ENCODE measurements at regions not wholly inside any gene's neighbourhood (a gene's known extent, or its start where the extent isn't known, plus 50 kb on each side); places are given as distances from the start of the nearest gene placed in this dataset.
A peak's percentile ranks its signal among the peaks of the same experiment; 100 is the strongest.

DNA sequence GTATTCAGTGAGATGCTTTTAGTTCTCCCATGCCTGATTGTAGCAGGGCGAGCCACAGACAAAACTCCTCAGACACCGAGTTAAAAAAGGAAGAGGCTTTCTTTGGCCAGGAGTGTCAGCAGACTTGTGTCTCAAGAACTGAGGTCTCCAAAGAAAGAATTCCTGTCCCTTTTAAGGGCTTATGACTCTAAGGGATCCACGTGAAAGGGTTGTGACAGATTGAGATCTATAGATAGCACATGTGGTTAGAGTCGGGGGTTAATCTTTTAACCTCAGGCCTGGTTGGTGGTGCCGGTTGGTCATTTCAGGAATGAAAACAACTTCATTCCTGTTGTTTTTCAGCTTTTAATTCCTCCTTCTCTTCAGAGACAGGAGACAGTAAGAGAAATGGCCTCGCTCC is 168.8 kb upstream of the GRIK2 start:
- Histone ChIP-seq H3K27me3 (ENCODE audit: control insufficient read depth, insufficient read depth, low read length) (no peaks in the 10 kb centered on the region), H3K4me3 (ENCODE audit: low read depth, low read length) (no peak overlapping the region), H3K36me3 (ENCODE audit: control insufficient read depth, insufficient read depth, low read length) (no peaks in the 10 kb centered on the region)
- FAIRE-seq (no peak), DNase-seq (ENCODE audit: low read depth) (no peak)
- TF ChIP-seq, protein P1, sequence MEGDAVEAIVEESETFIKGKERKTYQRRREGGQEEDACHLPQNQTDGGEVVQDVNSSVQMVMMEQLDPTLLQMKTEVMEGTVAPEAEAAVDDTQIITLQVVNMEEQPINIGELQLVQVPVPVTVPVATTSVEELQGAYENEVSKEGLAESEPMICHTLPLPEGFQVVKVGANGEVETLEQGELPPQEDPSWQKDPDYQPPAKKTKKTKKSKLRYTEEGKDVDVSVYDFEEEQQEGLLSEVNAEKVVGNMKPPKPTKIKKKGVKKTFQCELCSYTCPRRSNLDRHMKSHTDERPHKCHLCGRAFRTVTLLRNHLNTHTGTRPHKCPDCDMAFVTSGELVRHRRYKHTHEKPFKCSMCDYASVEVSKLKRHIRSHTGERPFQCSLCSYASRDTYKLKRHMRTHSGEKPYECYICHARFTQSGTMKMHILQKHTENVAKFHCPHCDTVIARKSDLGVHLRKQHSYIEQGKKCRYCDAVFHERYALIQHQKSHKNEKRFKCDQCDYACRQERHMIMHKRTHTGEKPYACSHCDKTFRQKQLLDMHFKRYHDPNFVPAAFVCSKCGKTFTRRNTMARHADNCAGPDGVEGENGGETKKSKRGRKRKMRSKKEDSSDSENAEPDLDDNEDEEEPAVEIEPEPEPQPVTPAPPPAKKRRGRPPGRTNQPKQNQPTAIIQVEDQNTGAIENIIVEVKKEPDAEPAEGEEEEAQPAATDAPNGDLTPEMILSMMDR (IDR thresholded peaks at IDR 0.05; ENCODE audit: insufficient read depth, low read length, severe bottlenecking): no peak

DNA sequence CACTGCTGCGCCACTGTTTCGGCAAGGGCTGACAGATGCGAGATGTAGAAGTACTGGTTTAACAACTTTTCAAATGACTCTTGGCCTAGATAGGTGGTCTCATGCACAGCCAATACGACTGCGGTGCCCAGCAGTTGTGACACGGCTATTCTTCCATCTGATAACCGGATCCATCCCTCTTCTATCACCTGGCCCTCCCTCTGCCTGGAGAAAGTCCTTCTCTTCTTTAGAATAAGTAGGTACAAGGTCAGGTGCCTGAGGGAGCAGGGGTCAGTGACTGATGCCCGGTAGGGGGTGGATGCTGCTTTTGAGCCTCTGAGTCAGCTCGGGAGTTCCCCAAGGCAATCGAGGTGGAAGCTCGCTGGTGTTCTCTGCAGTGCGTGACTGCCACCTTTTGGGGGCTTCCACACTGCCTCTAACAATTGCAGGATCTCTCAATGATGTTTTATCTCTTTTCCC is 166.8 kb upstream of the GRIK2 start:
- no peak overlapping the region for H3K4me3 ChIP-seq (ENCODE audit: low read depth, low read length)
- DNase-seq (ENCODE audit: low read depth) (peak; percentile 54), FAIRE-seq (no peak)
- H3K27me3 ChIP-seq (ENCODE audit: control insufficient read depth, insufficient read depth, low read length): no peaks in the 10 kb centered on the region
- no peaks in the 10 kb centered on the region for H3K36me3 ChIP-seq (ENCODE audit: control insufficient read depth, insufficient read depth, low read length)
- TF ChIP-seq, protein P1 (IDR thresholded peaks at IDR 0.05; ENCODE audit: insufficient read depth, low read length, severe bottlenecking): peak; percentile 19

DNA sequence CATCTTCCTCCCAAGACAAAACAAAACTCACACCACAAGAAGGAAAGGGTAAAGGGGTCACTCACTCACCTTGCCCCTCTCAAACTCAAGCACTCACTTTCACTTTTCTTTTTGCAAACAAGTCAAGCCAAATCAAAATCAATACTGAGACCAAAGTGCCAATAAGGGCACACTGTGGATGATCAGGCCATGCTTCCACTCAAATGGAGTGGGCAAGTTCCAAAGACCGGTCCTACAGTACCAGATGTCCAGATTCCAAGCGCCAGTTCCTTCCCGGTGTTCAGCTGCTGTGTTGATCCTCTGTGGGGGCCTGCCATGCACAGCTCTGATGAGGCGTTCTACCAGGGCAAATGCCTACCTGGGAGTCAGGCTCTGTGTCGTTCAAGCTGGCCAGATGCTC is 162.6 kb upstream of the GRIK2 start:
- Histone ChIP-seq H3K36me3 (ENCODE audit: control insufficient read depth, insufficient read depth, low read length) (no peaks in the 10 kb centered on the region), H3K27me3 (ENCODE audit: control insufficient read depth, insufficient read depth, low read length) (no peaks in the 10 kb centered on the region), H3K4me3 (ENCODE audit: low read depth, low read length) (no peak overlapping the region)
- TF ChIP-seq, protein P1 (IDR thresholded peaks at IDR 0.05; ENCODE audit: insufficient read depth, low read length, severe bottlenecking): no peak
- DNase-seq (ENCODE audit: low read depth) (no peak), FAIRE-seq (no peak)

DNA sequence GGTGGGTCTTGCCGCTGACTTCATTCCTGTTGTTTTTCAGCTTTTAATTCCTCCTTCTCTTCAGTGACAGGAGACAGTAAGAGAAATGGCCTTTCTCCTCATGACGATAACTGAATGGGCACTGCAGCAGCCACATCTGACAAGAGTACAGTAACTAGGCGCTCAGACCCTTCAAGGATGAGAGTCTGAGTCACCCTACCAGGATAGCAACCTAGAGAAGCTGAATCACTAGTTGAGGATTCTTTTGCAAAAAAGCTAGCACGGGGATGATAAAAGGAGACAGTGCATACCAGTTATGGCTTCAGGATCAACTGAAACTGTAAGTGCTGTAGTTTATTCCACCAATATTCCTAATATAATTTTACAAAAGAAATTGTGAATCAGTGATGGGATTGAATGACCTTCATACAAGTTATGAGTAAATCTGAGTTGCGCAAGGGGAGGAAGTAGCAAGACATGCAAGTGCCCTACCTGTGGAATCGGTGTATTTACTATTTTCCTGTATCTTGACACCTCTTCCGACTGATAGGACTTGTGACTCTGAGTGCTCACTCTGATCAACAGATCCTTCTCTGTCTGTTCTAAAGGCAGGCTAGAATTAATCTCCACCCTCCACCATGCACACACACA is 161.8 kb upstream of the GRIK2 start:
- TF ChIP-seq, protein P1 (IDR thresholded peaks at IDR 0.05; ENCODE audit: insufficient read depth, low read length, severe bottlenecking): no peak
- FAIRE-seq (no peak), DNase-seq (ENCODE audit: low read depth) (peak; percentile 18)
- Histone ChIP-seq H3K36me3 (ENCODE audit: control insufficient read depth, insufficient read depth, low read length) (no peaks in the 10 kb centered on the region), H3K27me3 (ENCODE audit: control insufficient read depth, insufficient read depth, low read length) (no peaks in the 10 kb centered on the region), H3K4me3 (ENCODE audit: low read depth, low read length) (no peak overlapping the region)

DNA sequence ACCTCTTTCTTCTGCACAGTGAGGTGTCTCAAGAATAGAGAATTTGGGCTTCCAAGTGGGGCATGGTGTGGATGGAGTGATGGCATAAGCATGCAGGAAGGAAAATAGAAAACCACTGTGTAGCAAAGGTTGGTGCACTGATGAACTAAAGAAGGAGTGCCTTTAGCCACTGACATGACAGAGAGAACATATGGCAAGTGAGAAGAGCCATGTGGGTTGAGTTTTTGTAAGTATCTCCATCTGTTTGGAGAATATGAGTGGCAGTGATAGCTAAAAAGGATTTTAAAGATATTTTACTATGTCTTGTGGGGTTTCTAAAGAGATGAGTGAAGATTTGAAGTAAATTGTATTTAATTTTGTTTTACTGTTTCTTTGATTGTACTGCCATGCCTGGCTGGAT is 160.5 kb upstream of the GRIK2 start:
- H3K27me3 ChIP-seq (ENCODE audit: control insufficient read depth, insufficient read depth, low read length): no peaks in the 10 kb centered on the region
- H3K4me3 ChIP-seq (ENCODE audit: low read depth, low read length): no peak overlapping the region
- FAIRE-seq (no peak), DNase-seq (ENCODE audit: low read depth) (no peak)
- no peaks in the 10 kb centered on the region for H3K36me3 ChIP-seq (ENCODE audit: control insufficient read depth, insufficient read depth, low read length)
- TF ChIP-seq, protein P1 (IDR thresholded peaks at IDR 0.05; ENCODE audit: insufficient read depth, low read length, severe bottlenecking): no peak

- Histone ChIP-seq H3K27me3 (ENCODE audit: control insufficient read depth, insufficient read depth, low read length) (no peaks in the 10 kb centered on the region), H3K4me3 (ENCODE audit: low read depth, low read length) (no peak overlapping the region), H3K36me3 (ENCODE audit: control insufficient read depth, insufficient read depth, low read length) (no peaks in the 10 kb centered on the region)
- TF ChIP-seq, protein P1 (IDR thresholded peaks at IDR 0.05; ENCODE audit: insufficient read depth, low read length, severe bottlenecking): no peak
- DNase-seq (ENCODE audit: low read depth) (no peak), FAIRE-seq (no peak)
Observed at GRCh38 chr6:101236709-101237108, 156.8 kb upstream of the GRIK2 start.
